WTC11 (cell line): ENCODE measurements at regions not wholly inside any gene's neighbourhood (a gene's known extent, or its start where the extent isn't known, plus 50 kb on each side); places are given as distances from the start of the nearest gene placed in this dataset.

Experiments used
- ATAC-seq: fragments of 200-7000 bp; cut with Tn5 transposase; 2 replicates; pipeline ENCODE4 v1.10.0; 2021; ENCODE audit warnings: mild to moderate bottlenecking, moderate library complexity
- CTCF ChIA-PET: fragments of 300-600 bp; sonication (Branson Sonifier 250); formaldehyde crosslinking; loops from one replicate; lab custom pipeline; 2021; ENCODE audit warnings: antibody characterized with exemption; lab: Charles Lee
- POLR2A ChIA-PET: fragments of 350-600 bp; sonication (Branson Sonifier 250); formaldehyde crosslinking; loops from one replicate; lab custom pipeline; 2021; ENCODE audit warnings: antibody characterized with exemption; lab: Charles Lee
- DNase-seq: peaks from one replicate; pipeline ENCODE4 v3.0.0; 2021; ENCODE audit warnings: low spot score
- H3K27ac Mint-ChIP-seq: 2 replicates; pipeline ENCODE4 v1.8.0; 2021; ENCODE audit warnings: mixed read lengths
- H3K27me3 Mint-ChIP-seq: 2 replicates; pipeline ENCODE4 v1.8.0; 2021; ENCODE audit warnings: low read depth, mild to moderate bottlenecking, moderate library complexity, mixed read lengths
- H3K36me3 Mint-ChIP-seq: 2 replicates; pipeline ENCODE4 v1.8.0; 2021; ENCODE audit warnings: mixed read lengths
- H3K4me1 Mint-ChIP-seq: 2 replicates; pipeline ENCODE4 v1.8.0; 2022; ENCODE audit warnings: mixed read lengths
- H3K4me3 Mint-ChIP-seq: 2 replicates; pipeline ENCODE4 v1.8.0; 2021; ENCODE audit warnings: mild to moderate bottlenecking, moderate library complexity, mixed read lengths
- H3K9me3 Mint-ChIP-seq: 2 replicates; pipeline ENCODE4 v1.8.0; 2021; ENCODE audit warnings: mixed read lengths
- ARID4B ChIP-seq: sonication (generic); formaldehyde crosslinking; IDR thresholded peaks from 2 replicates; pipeline ENCODE4 v1.8.0; 2023; ENCODE audit warnings: missing genetic modification reagents, mild to moderate bottlenecking, borderline replicate concordance
- ATF3 ChIP-seq: sonication (generic); formaldehyde crosslinking; conservative IDR thresholded peaks from 2 replicates; pipeline ENCODE4 v1.8.1; 2022; ENCODE audit warnings: mild to moderate bottlenecking, missing genetic modification reagents
- ATF6 ChIP-seq: sonication (generic); formaldehyde crosslinking; IDR thresholded peaks from 2 replicates; pipeline ENCODE4 v1.8.1; 2023; ENCODE audit warnings: mild to moderate bottlenecking, missing genetic modification reagents
- CDX4 ChIP-seq: fragments of 250-450 bp; sonication (Bioruptor Pico); IDR thresholded peaks from 2 replicates; pipeline ENCODE4 v1.9.0; 2021; ENCODE audit warnings: moderate library complexity, mild to moderate bottlenecking, inconsistent platforms, borderline replicate concordance
- CREM ChIP-seq: sonication (generic); formaldehyde crosslinking; IDR thresholded peaks from 2 replicates; pipeline ENCODE4 v1.8.1; 2022; ENCODE audit warnings: mild to moderate bottlenecking, missing genetic modification reagents, moderate library complexity
- FOXK1 ChIP-seq: sonication (generic); formaldehyde crosslinking; IDR thresholded peaks from 2 replicates; pipeline ENCODE4 v1.8.0; 2022; ENCODE audit warnings: mild to moderate bottlenecking, moderate library complexity, missing genetic modification reagents
- GTF2I ChIP-seq: fragments of 250-450 bp; sonication (Bioruptor Pico); conservative IDR thresholded peaks from 2 replicates; pipeline ENCODE4 v1.4.0; 2021; ENCODE audit warnings: mild to moderate bottlenecking
- HMGA2 ChIP-seq: fragments of 250-450 bp; sonication (Bioruptor Pico); IDR thresholded peaks from 2 replicates; pipeline ENCODE4 v1.4.0; 2021; ENCODE audit warnings: mild to moderate bottlenecking, moderate library complexity
- JAZF1 ChIP-seq: fragments of 250-450 bp; sonication (Bioruptor Pico); IDR thresholded peaks from 2 replicates; pipeline ENCODE4 v1.9.0; 2021; ENCODE audit warnings: moderate library complexity, mild to moderate bottlenecking, inconsistent platforms
- MYBL2 ChIP-seq: sonication (generic); formaldehyde crosslinking; IDR thresholded peaks from 2 replicates; pipeline ENCODE4 v1.8.1; 2023; ENCODE audit warnings: mild to moderate bottlenecking, moderate library complexity, missing genetic modification reagents
- NFE2L1 ChIP-seq: sonication (generic); formaldehyde crosslinking; IDR thresholded peaks from 2 replicates; pipeline ENCODE4 v1.8.1; 2023; ENCODE audit warnings: missing genetic modification reagents
- NR2C2 ChIP-seq: sonication (generic); formaldehyde crosslinking; IDR thresholded peaks from 2 replicates; pipeline ENCODE4 v1.8.0; 2022; ENCODE audit warnings: mild to moderate bottlenecking, missing genetic modification reagents
- NR3C1 ChIP-seq: sonication (generic); formaldehyde crosslinking; conservative IDR thresholded peaks from 2 replicates; pipeline ENCODE4 v1.8.1; 2023; ENCODE audit warnings: low read depth, mild to moderate bottlenecking, missing genetic modification reagents
- RELA ChIP-seq: sonication (generic); formaldehyde crosslinking; IDR thresholded peaks from 2 replicates; pipeline ENCODE4 v1.8.1; 2022; ENCODE audit warnings: missing genetic modification reagents, mild to moderate bottlenecking, borderline replicate concordance
- SOX15 ChIP-seq: fragments of 250-450 bp; sonication (Bioruptor Pico); IDR thresholded peaks from 2 replicates; pipeline ENCODE4 v1.9.0; 2021; ENCODE audit warnings: mild to moderate bottlenecking
- STAT6 ChIP-seq: sonication (generic); formaldehyde crosslinking; conservative IDR thresholded peaks from 2 replicates; pipeline ENCODE4 v1.8.1; 2023; ENCODE audit warnings: mild to moderate bottlenecking, low read depth, missing genetic modification reagents, moderate library complexity
- TP53 ChIP-seq: sonication (generic); formaldehyde crosslinking; IDR thresholded peaks from 2 replicates; pipeline ENCODE4 v1.8.1; 2023; ENCODE audit warnings: mild to moderate bottlenecking, missing genetic modification reagents
- ZNF232 ChIP-seq: sonication (generic); formaldehyde crosslinking; IDR thresholded peaks from 2 replicates; pipeline ENCODE4 v1.8.0; 2022; ENCODE audit warnings: mild to moderate bottlenecking, missing genetic modification reagents
- ZNF396 ChIP-seq: fragments of 250-450 bp; sonication (Bioruptor Pico); IDR thresholded peaks from 2 replicates; pipeline ENCODE4 v1.8.0; 2021; ENCODE audit warnings: mild to moderate bottlenecking, moderate library complexity, borderline replicate concordance
- ZNF416 ChIP-seq: fragments of 250-450 bp; sonication (Bioruptor Pico); IDR thresholded peaks from 2 replicates; pipeline ENCODE4 v1.9.0; 2021; ENCODE audit warnings: mild to moderate bottlenecking, inconsistent platforms
- ZNF423 ChIP-seq: fragments of 250-450 bp; sonication (Bioruptor Pico); IDR thresholded peaks from 2 replicates; pipeline ENCODE4 v2.1.2; 2022; ENCODE audit warnings: mild to moderate bottlenecking, moderate library complexity
- ZNF532 ChIP-seq: fragments of 250-450 bp; sonication (Bioruptor Pico); IDR thresholded peaks from 2 replicates; pipeline ENCODE4 v1.9.0; 2021; ENCODE audit warnings: mild to moderate bottlenecking, borderline replicate concordance

- TF ChIP-seq TP53 (CRISPR knock-in tag) (no peak), NR3C1 (CRISPR knock-in tag) (no peak), ZNF416 (CRISPR knock-in tag) (no peak), NR2C2 (no peak), CDX4 (CRISPR knock-in tag) (no peak), HMGA2 (CRISPR knock-in tag) (no peak), ZNF532 (CRISPR knock-in tag) (no peak), CREM (CRISPR knock-in tag) (no peak), ARID4B (CRISPR knock-in tag) (no peak), STAT6 (no peak), ZNF396 (no peak), FOXK1 (CRISPR knock-in tag) (no peak)
Measured at GRCh38 chr6:164533045-164533362, 776.4 kb downstream of the C6orf118 start (continued).

- DNase-seq = no peak
- Mint-ChIP-seq H3K4me3 (no peak overlapping the region), H3K27ac (no peak overlapping the region), H3K9me3 (peaks cover 12% of the 10 kb centered on the region), H3K27me3 (no peaks in the 10 kb centered on the region), H3K4me1 (peaks cover 11% of the 10 kb centered on the region), H3K36me3 (no peaks in the 10 kb centered on the region)
- POLR2A ChIA-PET = no interaction called here
- TF ChIP-seq NFE2L1 (CRISPR knock-in tag) = no peak
- no peak for TF ChIP-seq ZNF232 (CRISPR knock-in tag)
- no peak for TF ChIP-seq ATF6 (CRISPR knock-in tag)
- TF ChIP-seq SOX15 (CRISPR knock-in tag) = no peak
- no peak for TF ChIP-seq ZNF396
- TF ChIP-seq MYBL2 (CRISPR knock-in tag) = no peak
- no peak for TF ChIP-seq GTF2I (CRISPR knock-in tag)
- no peak for TF ChIP-seq ATF3 (CRISPR knock-in tag)
- no peak for TF ChIP-seq JAZF1 (CRISPR knock-in tag)
- no peak for TF ChIP-seq CDX4 (CRISPR knock-in tag)
- TF ChIP-seq RELA (CRISPR knock-in tag) = no peak
- no peak for TF ChIP-seq ZNF423 (CRISPR knock-in tag)
- no peak for ATAC-seq
- CTCF ChIA-PET = interaction anchor here (0.6 kb wide), 1 partner anchor 63 kb away, joined by 3 read pairs; no protein-coding TSS in a partner anchor
Measured at GRCh38 chr6:164532198-164533044, 777.0 kb downstream of the C6orf118 start.
